ENCODE measurements at regions not wholly inside any gene's neighbourhood (a gene's known extent, or its start where the extent isn't known, plus 50 kb on each side); places are given as distances from the start of the nearest gene placed in this dataset.

DNA sequence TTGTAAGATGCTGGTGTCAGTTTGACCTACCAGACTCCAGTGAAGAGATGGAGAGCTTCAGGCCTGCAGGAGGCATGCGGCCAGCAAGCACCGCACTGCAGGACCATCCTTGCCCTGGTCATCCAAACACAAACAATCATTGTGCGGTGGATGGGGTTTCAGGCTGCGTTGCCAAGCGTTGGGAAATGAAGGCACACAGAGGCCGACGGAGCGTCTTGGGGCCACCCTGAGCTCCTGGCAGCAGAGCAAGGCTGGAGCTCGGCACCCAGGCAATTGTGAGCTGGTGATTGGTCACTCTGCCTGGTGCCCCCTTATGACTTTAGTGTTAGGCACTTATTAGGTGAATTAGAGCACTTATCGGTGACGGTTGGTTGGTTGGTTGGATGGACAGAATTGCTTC lies 222.6 kb upstream of the RGMA start (continued):
- no peak for TF ChIP-seq KAT2A (conservative IDR thresholded peaks at IDR 0.05; ENCODE audit: control insufficient read depth, low read depth, low read length)
- no peak for TF ChIP-seq TCF7 (IDR thresholded peaks at IDR 0.05; ENCODE audit: borderline replicate concordance)
- TF ChIP-seq ZNF207 (IDR thresholded peaks at IDR 0.05; ENCODE audit: borderline replicate concordance) = no peak
- TF ChIP-seq, protein P1, sequence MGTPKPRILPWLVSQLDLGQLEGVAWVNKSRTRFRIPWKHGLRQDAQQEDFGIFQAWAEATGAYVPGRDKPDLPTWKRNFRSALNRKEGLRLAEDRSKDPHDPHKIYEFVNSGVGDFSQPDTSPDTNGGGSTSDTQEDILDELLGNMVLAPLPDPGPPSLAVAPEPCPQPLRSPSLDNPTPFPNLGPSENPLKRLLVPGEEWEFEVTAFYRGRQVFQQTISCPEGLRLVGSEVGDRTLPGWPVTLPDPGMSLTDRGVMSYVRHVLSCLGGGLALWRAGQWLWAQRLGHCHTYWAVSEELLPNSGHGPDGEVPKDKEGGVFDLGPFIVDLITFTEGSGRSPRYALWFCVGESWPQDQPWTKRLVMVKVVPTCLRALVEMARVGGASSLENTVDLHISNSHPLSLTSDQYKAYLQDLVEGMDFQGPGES (IDR thresholded peaks at IDR 0.05) = no peak

DNA sequence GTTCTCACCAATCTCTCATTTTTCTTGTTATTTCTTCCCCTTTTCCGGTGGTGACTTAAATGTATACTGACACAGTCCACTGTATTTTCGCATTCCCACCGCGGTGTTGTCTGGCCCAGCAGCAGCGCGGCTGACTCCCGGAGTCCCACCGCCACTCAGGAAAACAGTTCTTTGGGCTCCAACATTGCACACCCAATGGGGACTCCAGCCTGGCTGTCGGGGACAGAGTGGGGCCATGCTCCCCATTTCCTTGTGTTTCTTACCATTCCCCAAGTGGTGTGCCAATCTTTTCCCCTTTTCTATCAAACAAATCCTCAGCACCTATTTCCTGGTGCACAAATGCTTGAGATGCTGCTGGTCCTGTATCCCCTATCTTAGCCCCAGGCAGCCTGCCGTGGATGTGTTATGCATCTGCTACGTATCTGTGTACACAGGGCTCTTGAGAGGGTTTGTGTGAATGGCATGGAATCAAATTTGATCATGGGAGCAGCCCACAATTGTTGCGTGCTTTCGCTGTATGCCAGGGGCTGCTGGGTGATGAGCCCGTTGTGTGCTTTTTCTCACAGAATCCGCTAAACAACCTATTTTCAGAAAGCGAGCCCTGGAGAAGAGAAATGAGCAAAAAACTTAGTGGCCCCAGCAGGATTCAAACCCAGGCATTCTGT lies 219.1 kb upstream of the RGMA start:
- no peak overlapping the region for H3K9ac ChIP-seq (ENCODE audit: control insufficient read depth, insufficient read depth, low read length)
- WGBS (ENCODE audit: insufficient coverage, insufficient replicate concordance, low lambda C conversion rate, missing lambda C conversion rate) = 68% methylated on average over 16 of the region's 16 CpGs
- intact Hi-C loops (cut with micrococcal nuclease; ENCODE audit: unreplicated experiment) = no loop called here
- ChIA-PET POLR2A (no interaction called here), SMC1A (ENCODE audit: uncharacterized antibody, unreplicated experiment) (no interaction called here), CTCF (no interaction called here), RAD21 (ENCODE audit: unreplicated experiment) (no interaction called here)
- H3K4me1 ChIP-seq (ENCODE audit: control insufficient read depth, insufficient read depth, low read length) = no peaks in the 10 kb centered on the region
- H3K4me2 ChIP-seq (ENCODE audit: control insufficient read depth, insufficient read depth) = no peak overlapping the region
- H3K9me3 ChIP-seq (replicated peaks; ENCODE audit: control insufficient read depth, insufficient read depth, low read length) = no peaks in the 10 kb centered on the region
- H3K36me3 ChIP-seq (ENCODE audit: control insufficient read depth in 2 of 2, insufficient read depth in 2 of 2, low read length in 1 of 2) = no peaks in the 10 kb centered on the region
- no peak overlapping the region for H3K4me3 ChIP-seq
- TF ChIP-seq, protein P2, sequence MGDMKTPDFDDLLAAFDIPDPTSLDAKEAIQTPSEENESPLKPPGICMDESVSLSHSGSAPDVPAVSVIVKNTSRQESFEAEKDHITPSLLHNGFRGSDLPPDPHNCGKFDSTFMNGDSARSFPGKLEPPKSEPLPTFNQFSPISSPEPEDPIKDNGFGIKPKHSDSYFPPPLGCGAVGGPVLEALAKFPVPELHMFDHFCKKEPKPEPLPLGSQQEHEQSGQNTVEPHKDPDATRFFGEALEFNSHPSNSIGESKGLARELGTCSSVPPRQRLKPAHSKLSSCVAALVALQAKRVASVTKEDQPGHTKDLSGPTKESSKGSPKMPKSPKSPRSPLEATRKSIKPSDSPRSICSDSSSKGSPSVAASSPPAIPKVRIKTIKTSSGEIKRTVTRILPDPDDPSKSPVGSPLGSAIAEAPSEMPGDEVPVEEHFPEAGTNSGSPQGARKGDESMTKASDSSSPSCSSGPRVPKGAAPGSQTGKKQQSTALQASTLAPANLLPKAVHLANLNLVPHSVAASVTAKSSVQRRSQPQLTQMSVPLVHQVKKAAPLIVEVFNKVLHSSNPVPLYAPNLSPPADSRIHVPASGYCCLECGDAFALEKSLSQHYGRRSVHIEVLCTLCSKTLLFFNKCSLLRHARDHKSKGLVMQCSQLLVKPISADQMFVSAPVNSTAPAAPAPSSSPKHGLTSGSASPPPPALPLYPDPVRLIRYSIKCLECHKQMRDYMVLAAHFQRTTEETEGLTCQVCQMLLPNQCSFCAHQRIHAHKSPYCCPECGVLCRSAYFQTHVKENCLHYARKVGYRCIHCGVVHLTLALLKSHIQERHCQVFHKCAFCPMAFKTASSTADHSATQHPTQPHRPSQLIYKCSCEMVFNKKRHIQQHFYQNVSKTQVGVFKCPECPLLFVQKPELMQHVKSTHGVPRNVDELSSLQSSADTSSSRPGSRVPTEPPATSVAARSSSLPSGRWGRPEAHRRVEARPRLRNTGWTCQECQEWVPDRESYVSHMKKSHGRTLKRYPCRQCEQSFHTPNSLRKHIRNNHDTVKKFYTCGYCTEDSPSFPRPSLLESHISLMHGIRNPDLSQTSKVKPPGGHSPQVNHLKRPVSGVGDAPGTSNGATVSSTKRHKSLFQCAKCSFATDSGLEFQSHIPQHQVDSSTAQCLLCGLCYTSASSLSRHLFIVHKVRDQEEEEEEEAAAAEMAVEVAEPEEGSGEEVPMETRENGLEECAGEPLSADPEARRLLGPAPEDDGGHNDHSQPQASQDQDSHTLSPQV (IDR thresholded peaks at IDR 0.05) = no peak
- TF ChIP-seq, protein P3, sequence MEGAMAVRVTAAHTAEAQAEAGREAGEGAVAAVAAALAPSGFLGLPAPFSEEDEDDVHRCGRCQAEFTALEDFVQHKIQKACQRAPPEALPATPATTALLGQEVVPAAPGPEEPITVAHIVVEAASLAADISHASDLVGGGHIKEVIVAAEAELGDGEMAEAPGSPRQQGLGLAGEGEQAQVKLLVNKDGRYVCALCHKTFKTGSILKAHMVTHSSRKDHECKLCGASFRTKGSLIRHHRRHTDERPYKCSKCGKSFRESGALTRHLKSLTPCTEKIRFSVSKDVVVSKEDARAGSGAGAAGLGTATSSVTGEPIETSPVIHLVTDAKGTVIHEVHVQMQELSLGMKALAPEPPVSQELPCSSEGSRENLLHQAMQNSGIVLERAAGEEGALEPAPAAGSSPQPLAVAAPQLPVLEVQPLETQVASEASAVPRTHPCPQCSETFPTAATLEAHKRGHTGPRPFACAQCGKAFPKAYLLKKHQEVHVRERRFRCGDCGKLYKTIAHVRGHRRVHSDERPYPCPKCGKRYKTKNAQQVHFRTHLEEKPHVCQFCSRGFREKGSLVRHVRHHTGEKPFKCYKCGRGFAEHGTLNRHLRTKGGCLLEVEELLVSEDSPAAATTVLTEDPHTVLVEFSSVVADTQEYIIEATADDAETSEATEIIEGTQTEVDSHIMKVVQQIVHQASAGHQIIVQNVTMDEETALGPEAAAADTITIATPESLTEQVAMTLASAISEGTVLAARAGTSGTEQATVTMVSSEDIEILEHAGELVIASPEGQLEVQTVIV (IDR thresholded peaks at IDR 0.05; ENCODE audit: borderline replicate concordance, partially characterized antibody) = no peak
- no peak for TF ChIP-seq NFYB (IDR thresholded peaks at IDR 0.05; ENCODE audit: insufficient read depth, low read depth, low read length)
- TF ChIP-seq ASH2L (IDR thresholded peaks at IDR 0.05; ENCODE audit: borderline replicate concordance, low read depth) = no peak
- no peak for TF ChIP-seq RBBP5 (conservative IDR thresholded peaks at IDR 0.05)
- TF ChIP-seq, protein P1 (IDR thresholded peaks at IDR 0.05) = no peak
- TF ChIP-seq PBX3 (IDR thresholded peaks at IDR 0.05; ENCODE audit: insufficient replicate concordance, low read depth, low read length) = no peak
- ATAC-seq = no peak
- FAIRE-seq = no peak
- H3K27ac ChIP-seq (ENCODE audit: control insufficient read depth, insufficient read depth) = no peak overlapping the region
- in situ Hi-C loops (cut with MboI) = no loop called here
- no peaks in the 10 kb centered on the region for H3K79me2 ChIP-seq (ENCODE audit: control insufficient read depth, insufficient read depth, low read length)
- H2AFZ ChIP-seq (ENCODE audit: control insufficient read depth, low read depth, low read length) = no peak overlapping the region
- H4K20me1 ChIP-seq (ENCODE audit: control insufficient read depth, insufficient read depth) = no peaks in the 10 kb centered on the region
- H3K27me3 ChIP-seq (replicated peaks in 1 of 2; ENCODE audit: control insufficient read depth in 2 of 2, insufficient read depth in 2 of 2, low read length in 1 of 2) = no peaks in the 10 kb centered on the region; a peak in 1 of 4 replicates
- DNase-seq (ENCODE audit: low read depth, low spot score) = no peak
- no TSS peak for BruUV-seq (replicated peaks)

Measured in GM12878 (cell line).